ENCODE measurements at regions not wholly inside any gene's neighbourhood (a gene's known extent, or its start where the extent isn't known, plus 50 kb on each side); places are given as distances from the start of the nearest gene placed in this dataset.

GRCh38 chr13:78323040-78323439, 280.3 kb downstream of the POU4F1 start:
- TF ChIP-seq CTCF (conservative IDR thresholded peaks at IDR 0.05; ENCODE audit: low read depth in 2 of 2) (no peak), JUNB (IDR thresholded peaks at IDR 0.05; ENCODE audit: unreplicated experiment) (no peak), POLR2AphosphoS5 (IDR thresholded peaks at IDR 0.05; ENCODE audit: low read depth) (no peak)

All from GM23338 (cell line).